ENCODE measurements at regions not wholly inside any gene's neighbourhood (a gene's known extent, or its start where the extent isn't known, plus 50 kb on each side); places are given as distances from the start of the nearest gene placed in this dataset.

DNA sequence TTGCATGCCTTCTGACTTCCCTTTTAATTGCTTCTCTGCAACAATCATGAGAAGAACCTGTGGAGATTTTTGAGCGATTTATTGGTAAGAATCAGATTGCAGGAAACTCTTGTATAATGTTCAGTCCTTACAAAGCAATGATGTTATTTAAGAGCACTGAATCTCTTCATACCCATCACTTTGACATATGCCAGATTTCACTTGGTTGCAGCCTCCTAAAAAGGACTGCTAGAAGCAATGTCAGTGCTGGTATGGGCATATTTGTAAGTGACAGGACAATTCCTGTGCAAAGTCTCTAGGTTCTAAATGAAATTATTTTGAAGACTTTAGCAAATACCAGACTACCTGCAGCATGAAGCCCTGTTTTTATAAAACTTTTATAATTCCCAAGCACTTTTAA, 2272.7 kb upstream of the WWC1 start:
- intact Hi-C loops (cut with DNase I) = no loop called here
- Histone ChIP-seq H3K4me1 (replicated peaks in 1 of 2) (no peaks in the 10 kb centered on the region), H3K27me3 (no peaks in the 10 kb centered on the region), H3K27ac (no peak overlapping the region), H3K36me3 (replicated peaks in 1 of 2) (no peaks in the 10 kb centered on the region), H3K9me3 (replicated peaks in 1 of 3) (no peaks in the 10 kb centered on the region), H3K4me3 (no peak overlapping the region)
- DNase-seq = no peak
- no peak for TF ChIP-seq POLR2A (IDR thresholded peaks at IDR 0.05)
- TF ChIP-seq, protein P1, sequence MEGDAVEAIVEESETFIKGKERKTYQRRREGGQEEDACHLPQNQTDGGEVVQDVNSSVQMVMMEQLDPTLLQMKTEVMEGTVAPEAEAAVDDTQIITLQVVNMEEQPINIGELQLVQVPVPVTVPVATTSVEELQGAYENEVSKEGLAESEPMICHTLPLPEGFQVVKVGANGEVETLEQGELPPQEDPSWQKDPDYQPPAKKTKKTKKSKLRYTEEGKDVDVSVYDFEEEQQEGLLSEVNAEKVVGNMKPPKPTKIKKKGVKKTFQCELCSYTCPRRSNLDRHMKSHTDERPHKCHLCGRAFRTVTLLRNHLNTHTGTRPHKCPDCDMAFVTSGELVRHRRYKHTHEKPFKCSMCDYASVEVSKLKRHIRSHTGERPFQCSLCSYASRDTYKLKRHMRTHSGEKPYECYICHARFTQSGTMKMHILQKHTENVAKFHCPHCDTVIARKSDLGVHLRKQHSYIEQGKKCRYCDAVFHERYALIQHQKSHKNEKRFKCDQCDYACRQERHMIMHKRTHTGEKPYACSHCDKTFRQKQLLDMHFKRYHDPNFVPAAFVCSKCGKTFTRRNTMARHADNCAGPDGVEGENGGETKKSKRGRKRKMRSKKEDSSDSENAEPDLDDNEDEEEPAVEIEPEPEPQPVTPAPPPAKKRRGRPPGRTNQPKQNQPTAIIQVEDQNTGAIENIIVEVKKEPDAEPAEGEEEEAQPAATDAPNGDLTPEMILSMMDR (IDR thresholded peaks at IDR 0.05) = no peak
- WGBS, 4 donors = 63 to 82% (median 70%) methylated on average over 1 of the region's 1 CpG

DNA sequence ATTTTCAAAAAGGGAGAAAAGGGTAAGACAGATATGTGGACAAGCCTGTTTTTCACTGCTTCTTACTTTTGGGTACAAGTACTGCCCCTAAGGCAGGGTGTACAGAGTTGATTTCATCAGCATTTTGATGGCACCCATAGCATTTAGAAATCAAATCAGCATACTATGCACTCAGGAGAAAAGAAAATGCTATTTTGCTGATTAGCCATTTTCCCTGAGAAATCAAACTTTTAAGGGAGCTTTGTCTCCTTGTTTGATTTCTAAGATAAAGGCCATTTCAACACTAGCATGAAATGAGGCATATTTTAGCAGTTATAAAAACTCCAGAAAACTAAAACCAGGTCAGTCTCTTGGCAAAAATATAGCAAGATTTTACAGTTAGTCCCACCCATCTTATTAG, 2269.4 kb upstream of the WWC1 start:
- Histone ChIP-seq H3K36me3 (replicated peaks in 1 of 2) (no peaks in the 10 kb centered on the region), H3K27me3 (no peaks in the 10 kb centered on the region), H3K27ac (no peak overlapping the region), H3K9me3 (replicated peaks in 1 of 3) (no peaks in the 10 kb centered on the region), H3K4me3 (no peak overlapping the region), H3K4me1 (replicated peaks in 1 of 2) (no peaks in the 10 kb centered on the region)
- TF ChIP-seq POLR2A (IDR thresholded peaks at IDR 0.05) = no peak
- TF ChIP-seq, protein P1 (IDR thresholded peaks at IDR 0.05) = no peak
- no peak for DNase-seq
- intact Hi-C loops (cut with DNase I) = no loop called here

DNA sequence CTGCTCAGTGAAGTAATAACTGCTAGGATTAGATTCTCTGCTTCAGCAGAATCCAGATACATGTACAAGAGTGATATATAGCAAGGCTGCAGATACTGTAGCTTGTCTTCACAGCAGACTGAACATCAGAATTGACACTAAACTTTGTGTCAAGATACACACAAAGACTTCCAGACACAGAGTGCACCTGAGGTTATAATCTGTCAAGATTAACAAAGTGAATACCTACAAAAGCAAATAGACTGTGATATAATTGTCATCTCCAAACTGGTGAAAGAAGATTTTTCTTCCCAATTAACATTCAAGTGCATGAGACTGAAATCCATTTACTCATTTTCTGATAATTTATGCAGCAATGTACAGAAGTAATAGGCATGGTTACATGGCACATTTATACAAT, 2266.5 kb upstream of the WWC1 start:
- no peaks in the 10 kb centered on the region for H3K27me3 ChIP-seq
- intact Hi-C loops (cut with DNase I) = no loop called here
- H3K27ac ChIP-seq = no peak overlapping the region
- H3K9me3 ChIP-seq (replicated peaks in 1 of 3) = no peaks in the 10 kb centered on the region
- TF ChIP-seq, protein P1 (IDR thresholded peaks at IDR 0.05) = no peak
- no peak for TF ChIP-seq POLR2A (IDR thresholded peaks at IDR 0.05)
- no peak for DNase-seq
- H3K36me3 ChIP-seq (replicated peaks in 1 of 2) = no peaks in the 10 kb centered on the region
- no peak overlapping the region for H3K4me3 ChIP-seq
- H3K4me1 ChIP-seq (replicated peaks in 1 of 2) = no peaks in the 10 kb centered on the region

DNA sequence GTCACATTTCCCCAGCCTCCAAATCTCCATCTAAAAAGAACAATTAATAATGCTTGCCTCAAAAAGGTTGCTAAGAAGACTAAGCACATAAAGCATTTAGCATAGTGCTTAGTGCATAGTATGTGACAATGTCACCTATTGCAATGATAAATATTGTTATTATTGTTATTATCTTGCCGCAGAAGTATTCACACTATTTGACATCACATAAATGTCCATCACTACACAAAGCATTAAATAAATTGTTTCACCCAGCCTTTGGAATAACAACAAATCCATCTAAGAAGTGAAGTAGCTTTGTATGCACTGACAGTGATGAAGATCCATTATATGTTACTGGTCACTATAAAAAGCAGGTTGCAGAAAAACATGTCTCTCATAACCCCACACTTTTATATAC, 2263.9 kb upstream of the WWC1 start:
- intact Hi-C loops (cut with DNase I) = no loop called here
- Histone ChIP-seq H3K27ac (no peak overlapping the region), H3K36me3 (replicated peaks in 1 of 2) (no peaks in the 10 kb centered on the region), H3K9me3 (replicated peaks in 1 of 3) (no peaks in the 10 kb centered on the region), H3K27me3 (no peaks in the 10 kb centered on the region), H3K4me1 (replicated peaks in 1 of 2) (no peaks in the 10 kb centered on the region), H3K4me3 (no peak overlapping the region)
- 65 to 80% (median 71%) methylated on average over 1 of the region's 1 CpG for WGBS, 4 donors
- no peak for DNase-seq
- no peak for TF ChIP-seq POLR2A (IDR thresholded peaks at IDR 0.05)
- TF ChIP-seq, protein P1 (IDR thresholded peaks at IDR 0.05) = no peak
